GM21390 (cell line): ENCODE measurements at regions not wholly inside any gene's neighbourhood (a gene's known extent, or its start where the extent isn't known, plus 50 kb on each side); places are given as distances from the start of the nearest gene placed in this dataset.
"Not testable (repeated sequence)": the region's sequence is repeated elsewhere in the genome, so short reads cannot be mapped to it uniquely, and the experiment has no call there.

Experiments
- ATAC-seq: cut with Tn5 transposase; IDR thresholded peaks from one replicate; pipeline ENCODE4 v1.9.1; 2021; ENCODE audit not compliant: unreplicated experiment

GRCh38 chr5:130386155-130386554 is 481.9 kb downstream of the CHSY3 start:
- ATAC-seq: no peak

GRCh38 chr5:130385656-130386055 is 481.4 kb downstream of the CHSY3 start:
- ATAC-seq: no peak

GRCh38 chr5:130365956-130366355 is 461.7 kb downstream of the CHSY3 start:
- no peak for ATAC-seq

- ATAC-seq: no peak
Observed at GRCh38 chr5:130350131-130350530, 445.9 kb downstream of the CHSY3 start.

- ATAC-seq: no peak
Observed at GRCh38 chr5:130337179-130337888, 433.1 kb downstream of the CHSY3 start.

GRCh38 chr5:130335117-130335516 is 430.9 kb downstream of the CHSY3 start:
- no peak for ATAC-seq

GRCh38 chr5:130333089-130333488 is 428.8 kb downstream of the CHSY3 start:
- no peak for ATAC-seq

GRCh38 chr5:130331332-130331731 is 427.1 kb downstream of the CHSY3 start:
- no peak for ATAC-seq

- no peak for ATAC-seq
Observed at GRCh38 chr5:130324953-130325671, 420.8 kb downstream of the CHSY3 start.

GRCh38 chr5:130323804-130324454 is 419.7 kb downstream of the CHSY3 start:
- peak; percentile 100 for ATAC-seq

- ATAC-seq: no peak
Observed at GRCh38 chr5:130321931-130322330, 417.7 kb downstream of the CHSY3 start.

- ATAC-seq: no peak
Observed at GRCh38 chr5:130316971-130317680, 412.9 kb downstream of the CHSY3 start.

GRCh38 chr5:130295235-130295634 is 391.0 kb downstream of the CHSY3 start:
- ATAC-seq: no peak

- ATAC-seq: not testable (repeated sequence)
Observed at GRCh38 chr5:130294798-130295197, 390.5 kb downstream of the CHSY3 start.

GRCh38 chr5:130290219-130290618 is 386.0 kb downstream of the CHSY3 start:
- ATAC-seq: no peak

- ATAC-seq: no peak
Observed at GRCh38 chr5:130289132-130290088, 385.1 kb downstream of the CHSY3 start.

GRCh38 chr5:130287438-130287837 is 383.2 kb downstream of the CHSY3 start:
- no peak for ATAC-seq

GRCh38 chr5:130286971-130287370 is 382.7 kb downstream of the CHSY3 start:
- no peak for ATAC-seq

- ATAC-seq: no peak
Observed at GRCh38 chr5:130282049-130282448, 377.8 kb downstream of the CHSY3 start.

- no peak for ATAC-seq
Observed at GRCh38 chr5:130280528-130281217, 376.4 kb downstream of the CHSY3 start.
